HG03280 (cell line): ENCODE measurements at regions not wholly inside any gene's neighbourhood (a gene's known extent, or its start where the extent isn't known, plus 50 kb on each side); places are given as distances from the start of the nearest gene placed in this dataset.
A peak's percentile ranks its signal among the peaks of the same experiment; 100 is the strongest.
"Not testable (repeated sequence)": the region's sequence is repeated elsewhere in the genome, so short reads cannot be mapped to it uniquely, and the experiment has no call there.

ENCODE experiments used
- ATAC-seq: cut with Tn5 transposase; IDR thresholded peaks from one replicate; pipeline ENCODE4 v1.9.1; 2021; ENCODE audit warnings: mild to moderate bottlenecking, moderate library complexity; ENCODE audit not compliant: unreplicated experiment

DNA sequence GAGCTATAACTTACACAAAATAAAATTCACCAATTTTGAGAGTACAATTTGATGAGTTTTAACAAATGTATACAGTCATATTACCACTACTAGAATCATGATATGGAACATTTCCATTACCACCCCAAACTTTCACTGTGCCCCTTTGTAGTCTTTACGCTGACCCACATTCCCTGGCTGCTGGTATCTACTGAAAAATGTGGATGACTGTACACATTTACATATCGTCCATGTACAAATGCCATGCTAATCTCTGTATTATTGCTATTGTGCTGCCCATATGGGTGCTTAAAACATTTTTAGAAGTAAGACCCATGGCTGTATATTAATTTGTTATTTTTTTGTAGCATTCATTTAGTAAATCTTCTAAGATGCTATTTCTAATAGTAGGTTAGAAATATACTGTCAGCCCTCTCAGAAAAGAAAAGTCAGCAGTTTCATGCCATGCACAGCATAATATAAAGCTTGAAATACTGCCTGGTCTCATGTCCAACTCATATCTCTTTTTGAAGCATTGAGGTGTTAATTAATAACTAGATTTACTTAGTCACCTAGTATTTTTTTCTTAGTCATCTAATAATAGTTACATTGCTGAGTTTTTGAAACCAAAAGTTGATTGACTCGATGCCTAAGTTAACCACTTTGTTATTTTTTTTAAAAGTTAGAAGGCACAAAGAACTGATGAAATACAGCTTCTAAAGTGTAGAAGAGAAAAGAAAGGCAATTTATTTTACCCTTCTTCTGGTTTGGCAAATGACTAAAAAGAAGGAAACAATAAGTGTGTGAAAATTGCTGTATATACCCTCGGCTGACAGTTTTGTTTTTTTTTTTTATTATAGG is 188.3 kb upstream of the MEF2C start:
- ATAC-seq: peak; percentile 54

- no peak for ATAC-seq
Measured at GRCh38 chr5:89069591-89069990, 186.6 kb upstream of the MEF2C start.

DNA sequence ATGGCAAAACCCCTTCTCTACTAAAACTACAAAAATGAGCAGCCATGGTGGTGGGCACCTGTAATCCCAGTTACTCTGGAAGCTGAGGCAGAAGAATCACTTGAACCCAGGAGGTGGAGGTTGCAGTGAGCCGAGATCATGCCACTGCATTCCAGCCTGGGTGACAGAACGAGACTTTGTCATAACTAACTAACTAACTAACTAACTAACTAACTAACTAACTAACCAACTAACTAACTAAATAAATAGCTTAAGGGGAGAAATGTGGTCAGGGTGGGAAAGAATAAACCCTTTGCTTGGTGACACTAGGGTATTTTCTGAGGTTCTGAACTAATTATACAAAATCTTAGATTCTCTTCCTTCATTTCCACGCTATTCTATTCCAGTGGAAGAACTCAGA is 184.4 kb upstream of the MEF2C start:
- ATAC-seq: no peak

DNA sequence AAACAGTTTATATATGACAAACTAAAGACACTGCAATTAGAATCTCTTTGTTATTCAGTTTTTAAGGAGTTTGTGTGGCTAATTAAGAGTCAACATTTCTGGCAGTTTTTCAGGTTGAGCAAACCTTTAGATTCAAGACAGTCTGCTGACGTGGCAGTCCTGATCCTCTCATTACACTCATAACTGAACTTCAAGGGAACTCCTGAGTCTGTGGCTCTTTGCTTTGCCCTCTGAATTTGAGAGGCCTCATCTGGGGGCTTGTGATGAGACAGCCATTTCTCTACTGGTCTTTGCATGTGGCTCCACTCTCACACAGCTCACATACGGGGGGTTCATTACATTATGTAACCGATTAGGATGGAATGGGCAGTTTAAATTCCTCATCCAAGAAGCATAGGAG is 182.9 kb upstream of the MEF2C start:
- no peak for ATAC-seq

DNA sequence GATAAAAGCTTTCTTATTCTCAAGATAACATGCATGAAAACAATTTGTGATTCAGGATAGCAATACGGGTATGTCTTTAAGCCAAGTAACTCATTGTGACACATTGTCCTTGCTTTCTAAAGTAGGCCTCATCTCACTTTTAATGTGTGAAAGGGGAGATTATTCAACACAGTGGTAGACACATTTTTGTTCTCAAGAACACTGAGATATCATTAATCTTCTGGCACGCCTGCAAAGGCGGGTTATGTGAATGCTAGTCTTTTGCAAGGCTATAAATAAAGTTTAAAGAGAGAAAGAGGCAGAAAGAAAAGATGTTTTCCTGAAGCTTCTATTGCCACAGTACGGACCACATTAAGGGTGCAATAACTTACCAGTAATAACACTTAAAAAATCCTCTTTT is 181.8 kb upstream of the MEF2C start:
- ATAC-seq: no peak

DNA sequence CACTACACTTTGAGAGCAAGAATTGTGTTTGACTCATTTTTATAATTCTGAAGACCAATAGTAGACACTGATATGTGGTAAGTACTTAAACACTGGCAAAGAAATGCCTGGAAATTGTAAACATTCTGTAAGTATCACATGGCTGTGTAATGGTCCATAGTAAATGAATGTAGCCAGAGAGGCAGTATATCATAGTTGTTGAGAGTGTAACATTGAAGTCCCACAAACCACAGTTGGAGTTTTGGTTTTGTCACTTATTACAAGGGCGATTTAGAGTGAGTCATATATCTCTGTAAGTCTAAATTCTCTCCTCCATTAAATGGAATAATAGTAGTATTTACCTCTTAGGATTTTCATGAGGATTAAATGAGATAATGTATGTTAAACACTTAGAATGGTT is 181.1 kb upstream of the MEF2C start:
- ATAC-seq: no peak

GRCh38 chr5:89060768-89061167 is 177.8 kb upstream of the MEF2C start:
- no peak for ATAC-seq

- no peak for ATAC-seq
Measured at GRCh38 chr5:89059274-89059673, 176.3 kb upstream of the MEF2C start.

DNA sequence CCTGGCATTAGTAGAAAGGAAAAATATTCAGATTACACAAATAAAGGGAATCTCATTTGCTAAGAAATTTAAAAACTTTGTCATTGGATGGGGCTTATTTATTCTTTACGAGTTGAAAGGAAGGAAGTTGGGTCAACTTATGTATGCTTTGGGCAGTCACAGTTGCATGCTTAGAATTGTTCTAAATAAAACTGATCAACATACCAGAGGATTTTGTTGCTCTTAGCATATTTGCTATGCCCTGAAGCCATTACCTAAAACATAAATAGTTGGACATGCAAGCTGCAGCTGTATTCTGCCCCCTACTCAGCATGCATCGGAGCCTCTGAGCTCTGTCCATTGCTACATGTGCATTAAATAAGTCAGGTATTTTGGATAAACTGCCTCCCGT is 172.7 kb upstream of the MEF2C start:
- no peak for ATAC-seq

DNA sequence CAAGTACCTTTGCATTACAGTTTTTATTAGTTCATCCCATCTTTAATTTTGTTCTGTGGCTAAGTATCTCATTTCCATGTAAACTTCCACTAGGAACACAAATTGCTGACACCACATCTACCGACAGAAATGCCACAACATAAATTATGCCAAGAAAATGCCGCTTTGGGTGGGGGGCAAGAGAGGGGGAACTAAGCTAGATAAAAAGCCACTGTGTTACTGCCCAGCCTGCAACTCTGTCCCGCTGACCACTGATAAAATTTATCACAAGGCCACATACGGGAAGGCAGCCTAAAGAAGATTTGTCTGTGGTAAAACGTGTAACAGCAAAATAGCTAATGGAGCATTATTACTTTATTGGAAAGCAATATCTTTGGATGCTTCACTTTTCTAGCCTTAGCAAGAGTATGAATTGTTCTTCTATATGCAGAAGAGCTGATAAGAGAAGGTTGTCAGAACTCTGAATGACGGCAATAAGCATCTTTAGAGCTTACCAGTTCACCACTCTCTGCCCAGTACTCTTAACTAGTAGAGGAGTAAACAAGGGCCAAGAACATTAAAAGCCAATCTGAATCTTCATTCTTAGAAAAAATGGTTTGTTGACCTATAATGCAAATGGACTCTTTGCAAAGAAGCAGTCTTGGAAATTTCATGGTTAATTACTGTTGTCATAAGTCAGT is 172.2 kb upstream of the MEF2C start:
- ATAC-seq: no peak

DNA sequence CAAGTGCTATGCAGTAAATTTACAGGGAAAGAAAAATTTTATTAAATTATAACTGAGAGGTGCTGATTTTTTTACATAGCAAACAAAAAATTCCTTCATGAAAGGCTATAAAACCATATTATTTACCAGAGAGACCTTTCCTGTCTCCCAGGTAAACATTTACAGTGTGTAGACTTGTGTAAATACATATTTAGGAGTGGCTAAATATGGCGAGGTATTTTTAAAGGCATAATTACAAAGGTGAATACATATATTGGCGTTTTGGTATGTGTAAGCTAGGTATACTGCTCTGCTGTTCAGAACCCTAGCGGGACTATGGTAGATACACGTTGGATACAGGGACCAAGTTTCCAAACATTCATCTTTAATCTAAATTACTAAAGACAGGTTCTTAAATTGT is 170.6 kb upstream of the MEF2C start:
- ATAC-seq: no peak

GRCh38 chr5:89050062-89050461 is 167.1 kb upstream of the MEF2C start:
- ATAC-seq: not testable (repeated sequence)

DNA sequence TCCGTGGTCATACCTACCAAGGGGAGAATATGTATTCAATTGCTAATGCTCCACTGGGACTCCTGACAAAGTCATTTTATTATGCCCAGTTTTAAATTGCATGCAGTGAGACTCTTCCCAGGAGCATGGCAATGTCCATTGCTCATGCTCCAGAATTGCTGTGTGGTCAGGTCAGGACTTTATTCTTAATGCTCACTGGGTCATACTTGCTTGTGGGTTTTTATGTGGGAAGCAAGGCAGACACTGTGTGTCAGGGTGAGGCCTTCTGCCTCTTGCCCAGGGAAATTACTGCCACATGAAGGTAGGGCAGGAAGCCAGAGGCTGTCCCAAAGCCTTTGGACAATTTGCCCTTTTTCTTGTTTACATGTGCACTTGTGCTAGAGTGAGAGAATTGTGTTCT is 164.6 kb upstream of the MEF2C start:
- ATAC-seq: no peak

GRCh38 chr5:89045216-89045615 is 162.2 kb upstream of the MEF2C start:
- no peak for ATAC-seq

DNA sequence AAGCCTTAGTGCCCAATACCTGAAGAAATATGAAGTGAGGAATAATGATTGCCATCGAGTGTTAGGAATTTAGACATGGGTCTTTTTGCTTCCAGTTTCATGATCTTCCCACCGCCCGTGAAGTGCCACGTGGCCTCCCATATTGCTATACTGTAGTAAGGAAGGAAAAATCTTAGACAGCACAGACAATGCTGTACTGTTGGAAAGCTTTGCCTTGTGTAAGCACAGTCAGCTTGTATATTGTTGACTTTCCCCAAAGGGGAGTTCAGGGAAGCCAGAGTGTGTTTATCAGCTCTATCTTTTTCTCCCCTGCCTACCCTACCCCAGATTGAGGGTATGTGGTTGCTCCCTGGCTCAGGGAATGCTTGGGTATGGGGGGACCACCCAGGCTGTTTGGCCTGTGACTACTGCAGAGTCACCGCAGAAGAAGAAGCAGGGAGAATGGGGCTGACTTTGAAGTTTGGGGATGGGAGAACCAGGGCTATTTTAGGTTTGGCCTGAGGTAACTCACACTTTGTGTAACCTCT is 161.8 kb upstream of the MEF2C start:
- no peak for ATAC-seq

- ATAC-seq: no peak
Measured at GRCh38 chr5:89043676-89044075, 160.7 kb upstream of the MEF2C start.

- no peak for ATAC-seq
Measured at GRCh38 chr5:89042746-89043145, 159.8 kb upstream of the MEF2C start.

GRCh38 chr5:89041976-89042375 is 159.0 kb upstream of the MEF2C start:
- ATAC-seq: no peak

DNA sequence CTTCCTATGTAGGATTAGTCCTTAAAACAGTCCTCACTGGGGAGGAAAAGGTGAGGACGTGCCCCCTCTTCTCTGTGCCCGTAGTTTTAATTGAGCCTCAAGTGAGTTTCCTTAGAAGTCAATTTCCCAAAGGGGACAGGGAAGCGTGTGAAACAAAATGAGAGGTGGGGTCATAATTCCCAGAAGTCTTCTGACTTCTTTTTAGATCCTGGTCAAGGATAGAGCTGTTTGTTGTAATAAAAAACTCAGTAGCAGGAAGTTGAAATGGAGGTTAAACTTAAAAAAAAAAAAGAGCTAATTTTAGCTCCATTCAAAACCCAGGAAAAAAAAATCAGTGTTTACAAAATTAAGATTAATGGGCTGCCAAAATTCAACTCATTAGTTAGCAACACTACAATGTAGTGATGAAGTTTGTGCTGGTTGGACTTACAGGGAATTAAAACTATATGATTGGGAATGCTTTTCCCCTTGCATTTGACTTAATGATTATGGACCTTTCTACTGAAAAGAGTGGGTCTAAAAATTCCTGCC is 158.3 kb upstream of the MEF2C start:
- ATAC-seq: no peak

GRCh38 chr5:89036704-89037489 is 153.9 kb upstream of the MEF2C start:
- no peak for ATAC-seq

- ATAC-seq: no peak
Measured at GRCh38 chr5:89036166-89036565, 153.2 kb upstream of the MEF2C start.
